ENCODE measurements at regions not wholly inside any gene's neighbourhood (a gene's known extent, or its start where the extent isn't known, plus 50 kb on each side); places are given as distances from the start of the nearest gene placed in this dataset.

GRCh38 chr22:48849963-48850657 is 977.6 kb downstream of the BRD1 start:
- no peak for DNase-seq

DNA sequence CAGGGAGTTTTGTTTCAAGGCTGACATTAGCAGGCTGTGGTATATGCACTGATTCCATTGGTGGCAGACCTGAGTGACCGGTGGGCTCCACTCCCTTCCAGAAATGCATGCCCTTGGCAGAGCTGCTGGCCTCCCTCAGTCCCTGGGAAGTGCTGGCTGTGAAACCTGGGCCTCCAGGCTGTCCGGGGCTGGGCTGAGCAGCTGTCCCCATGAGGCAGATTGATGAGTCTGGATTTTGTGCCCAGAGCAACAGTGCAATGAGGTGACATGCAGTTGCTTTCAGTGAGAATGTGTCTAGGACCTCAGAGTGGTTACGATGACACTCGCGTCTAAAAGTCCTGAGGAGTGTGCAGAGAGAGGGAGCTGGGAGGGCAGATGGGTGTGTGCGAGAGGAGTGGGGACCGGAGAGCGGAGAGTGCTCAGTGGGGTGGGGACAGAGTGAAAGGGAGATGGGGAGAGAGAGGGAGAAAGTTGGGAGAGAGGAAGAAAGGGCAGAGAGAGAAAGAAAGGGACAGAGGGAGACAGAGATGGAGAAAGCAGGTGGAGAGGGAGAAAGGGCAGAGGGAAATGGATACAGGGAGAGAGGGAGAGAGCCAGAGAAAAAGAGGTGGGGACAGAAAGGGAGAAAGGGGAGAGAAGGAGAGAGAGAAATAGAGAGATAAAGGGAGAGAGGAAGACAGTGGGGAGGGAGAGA is 978.3 kb downstream of the BRD1 start:
- DNase-seq, result no peak

- no peak for DNase-seq
These were observed 981.5 kb downstream of the BRD1 start for GRCh38 chr22:48846200-48846599.

- peak; percentile 90 for DNase-seq
These were observed 982.2 kb downstream of the BRD1 start for GRCh38 chr22:48845356-48845936.

DNA sequence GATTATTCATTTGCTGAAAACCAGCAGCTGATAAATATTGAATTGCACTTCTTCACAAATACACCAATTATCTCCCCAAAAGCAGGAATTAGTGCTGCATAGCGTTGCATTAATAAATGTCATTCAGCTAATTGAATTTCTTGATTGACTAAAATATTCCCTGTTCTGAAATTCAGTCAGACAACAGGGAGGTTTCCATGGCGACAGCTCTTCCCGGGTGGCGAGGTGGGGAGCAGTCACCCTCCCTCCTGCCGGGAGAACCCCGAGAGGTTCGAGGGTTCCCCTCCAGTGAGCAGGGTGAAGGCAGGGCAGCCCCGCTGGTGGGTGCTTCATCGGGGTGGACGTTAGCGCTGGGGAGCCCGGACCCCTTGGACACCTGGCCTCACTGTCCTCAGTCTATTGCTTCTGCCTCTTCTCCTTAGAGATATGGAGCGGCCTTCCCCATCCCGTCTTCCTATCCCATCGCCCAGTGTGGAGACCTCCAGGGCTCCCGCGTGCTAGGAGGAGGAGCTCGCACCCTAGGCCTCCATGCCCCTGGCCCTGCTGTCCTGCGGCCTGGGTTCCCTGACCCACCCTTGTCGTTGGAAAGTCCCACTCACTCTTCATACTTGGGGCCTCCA is 983.5 kb downstream of the BRD1 start:
- no peak for DNase-seq

GRCh38 chr22:48843640-48844039 is 984.0 kb downstream of the BRD1 start:
- DNase-seq, result no peak

- DNase-seq, result no peak
These were observed 984.7 kb downstream of the BRD1 start for GRCh38 chr22:48842976-48843375.

DNA sequence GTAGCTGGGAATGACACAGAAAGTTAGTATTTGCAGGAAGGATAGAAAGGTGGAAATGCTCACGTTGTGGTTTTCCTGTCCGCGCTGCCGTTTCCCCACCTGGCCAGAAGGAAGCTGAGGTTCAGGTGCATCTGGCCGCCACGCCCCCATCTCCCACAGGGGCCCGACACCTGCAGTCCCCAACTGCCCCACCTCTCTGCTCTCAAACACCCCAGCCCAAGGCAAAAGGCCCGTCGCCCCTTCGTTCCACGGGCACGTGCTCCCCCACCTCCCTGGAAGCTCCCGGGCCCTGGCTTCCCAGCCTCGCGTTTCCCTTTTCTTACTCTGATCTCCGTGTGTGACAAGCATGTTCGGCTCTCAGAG is 985.1 kb downstream of the BRD1 start:
- no peak for DNase-seq

DNA sequence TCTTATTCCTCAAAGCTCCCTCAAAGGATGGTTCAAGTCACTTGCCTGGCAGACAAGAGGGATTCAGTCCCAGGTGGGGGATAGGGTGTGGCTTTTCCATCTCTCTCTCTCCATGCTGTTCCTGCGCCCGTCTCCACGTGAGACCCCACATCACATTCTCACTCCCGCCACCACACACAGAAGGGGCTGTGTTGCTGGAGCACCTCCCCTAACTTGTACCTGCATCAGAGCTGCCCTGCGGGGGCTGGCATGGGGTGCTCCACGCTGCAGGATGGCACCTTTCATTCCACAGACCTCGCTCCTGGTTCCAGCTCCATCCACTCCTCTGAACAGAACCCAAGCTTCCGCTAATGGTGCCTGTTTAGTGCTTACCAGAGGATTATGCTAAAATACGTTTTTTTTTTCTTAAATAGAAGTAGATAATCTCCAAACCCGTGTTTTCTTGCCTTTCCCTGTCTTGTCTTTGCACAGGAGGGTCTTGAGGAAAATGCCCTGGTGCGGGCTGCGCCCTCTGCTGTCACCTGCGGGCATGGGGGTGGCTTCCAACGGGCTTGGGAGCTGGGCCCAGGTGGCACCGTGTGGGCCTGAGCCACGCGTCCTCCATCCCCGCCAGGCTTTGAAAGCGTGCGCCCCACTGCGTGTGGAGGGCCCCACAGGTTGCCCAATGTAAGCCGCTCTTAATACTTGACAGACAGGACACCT is 985.6 kb downstream of the BRD1 start:
- no peak for DNase-seq

GRCh38 chr22:48840112-48840949 is 987.3 kb downstream of the BRD1 start:
- no peak for DNase-seq

- no peak for DNase-seq
These were observed 988.6 kb downstream of the BRD1 start for GRCh38 chr22:48838846-48839730.

- no peak for DNase-seq
These were observed 989.3 kb downstream of the BRD1 start for GRCh38 chr22:48838376-48838775.

GRCh38 chr22:48837341-48837935 is 990.2 kb downstream of the BRD1 start:
- DNase-seq, result no peak

DNA sequence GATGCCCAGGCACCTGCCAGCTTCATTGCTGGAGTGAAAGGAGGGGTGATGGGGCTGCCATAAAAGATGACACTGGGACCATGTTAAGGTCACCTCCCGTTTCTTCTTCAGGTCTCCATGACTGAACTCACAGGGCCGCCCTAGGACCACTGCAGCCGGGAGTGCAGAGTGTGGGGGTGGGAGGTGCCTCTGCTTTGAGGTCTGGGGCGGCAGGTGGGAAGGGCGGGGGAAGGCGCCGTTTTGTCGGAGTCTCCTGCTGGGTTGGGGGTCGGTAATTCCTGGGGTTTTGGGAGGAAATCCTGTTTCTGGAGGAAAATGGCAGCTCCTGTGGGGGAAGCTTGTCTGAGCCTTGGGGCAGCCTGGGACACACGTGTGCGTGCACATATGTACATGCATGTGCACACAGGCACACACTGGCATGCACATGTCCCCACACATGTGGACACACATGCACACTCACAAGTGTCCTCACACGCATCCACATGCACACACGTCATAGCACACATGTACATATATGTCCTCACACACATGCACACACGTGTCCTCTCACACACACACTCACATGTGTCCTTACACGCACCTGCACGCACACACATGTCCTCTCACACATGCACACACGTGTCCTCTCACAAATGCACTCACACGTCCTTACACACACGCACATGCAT is 990.9 kb downstream of the BRD1 start:
- DNase-seq, result no peak

- DNase-seq, result no peak
These were observed 991.6 kb downstream of the BRD1 start for GRCh38 chr22:48835857-48836672.

DNA sequence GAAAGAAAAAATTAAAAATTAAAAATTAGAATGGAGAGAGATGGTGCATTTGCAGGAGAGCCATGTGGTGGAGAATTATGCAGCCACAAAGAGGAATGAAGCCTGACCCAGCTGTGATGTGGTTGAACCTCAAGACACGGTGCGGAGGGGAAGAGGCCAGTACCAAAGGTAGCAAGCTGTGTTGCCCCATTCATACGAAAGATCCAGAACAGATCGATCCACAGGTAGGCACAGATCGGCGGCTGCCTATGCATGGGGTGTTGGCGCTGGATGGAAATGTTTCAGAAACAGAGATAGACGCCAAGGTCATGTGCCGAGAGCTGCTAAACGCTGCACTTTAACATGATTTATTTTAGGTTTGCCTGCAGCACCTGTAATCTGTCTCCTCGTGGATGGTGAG is 992.3 kb downstream of the BRD1 start:
- no peak for DNase-seq

DNA sequence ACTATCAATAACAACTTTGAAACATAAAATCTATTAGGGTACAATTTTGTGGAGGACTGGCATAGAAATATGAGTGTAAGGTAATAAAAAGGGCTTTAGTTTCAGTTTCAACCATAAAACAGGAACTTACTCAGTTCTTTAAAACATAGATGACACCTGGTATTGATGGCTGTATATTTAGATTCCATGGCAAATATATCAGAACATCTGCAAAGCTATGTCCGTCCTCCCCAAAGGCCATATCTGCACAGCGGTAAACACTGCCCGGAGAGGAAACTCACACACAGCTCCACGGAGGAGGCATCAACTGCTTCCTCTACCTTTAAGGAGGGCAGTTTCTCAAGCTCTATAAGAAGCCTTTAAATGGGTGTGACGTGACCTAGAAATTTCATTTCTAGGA is 993.3 kb downstream of the BRD1 start:
- DNase-seq, result no peak

DNA sequence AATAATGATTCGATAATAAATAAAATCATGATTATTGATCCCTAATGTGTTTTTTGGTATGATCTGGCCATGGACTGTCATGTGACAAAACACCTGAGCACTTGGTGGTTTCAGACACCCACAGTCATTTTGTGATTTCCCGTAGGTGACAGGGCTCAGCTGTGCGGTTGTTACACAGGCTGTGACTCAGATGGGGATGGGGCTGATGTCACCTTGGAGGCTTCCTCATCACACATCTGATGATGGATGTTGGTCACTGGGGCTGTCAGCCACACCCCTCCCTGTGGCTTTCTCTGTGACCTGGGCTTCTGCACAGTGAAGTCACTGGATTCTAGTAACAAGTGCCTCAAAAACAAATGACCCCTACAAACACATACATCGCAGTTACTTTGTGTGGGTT is 995.1 kb downstream of the BRD1 start:
- DNase-seq, result no peak

- no peak for DNase-seq
These were observed 997.8 kb downstream of the BRD1 start for GRCh38 chr22:48829908-48830307.

All from NCI-H1105 (cell line).